Globus pallidus (tissue), 1 donor: ENCODE measurements at regions not wholly inside any gene's neighbourhood (a gene's known extent, or its start where the extent isn't known, plus 50 kb on each side); places are given as distances from the start of the nearest gene placed in this dataset.

Source experiments
- DNase-seq: peaks from one replicate; pipeline ENCODE4 v3.0.0-alpha.2; 2015; ENCODE audit warnings: low spot score

DNA sequence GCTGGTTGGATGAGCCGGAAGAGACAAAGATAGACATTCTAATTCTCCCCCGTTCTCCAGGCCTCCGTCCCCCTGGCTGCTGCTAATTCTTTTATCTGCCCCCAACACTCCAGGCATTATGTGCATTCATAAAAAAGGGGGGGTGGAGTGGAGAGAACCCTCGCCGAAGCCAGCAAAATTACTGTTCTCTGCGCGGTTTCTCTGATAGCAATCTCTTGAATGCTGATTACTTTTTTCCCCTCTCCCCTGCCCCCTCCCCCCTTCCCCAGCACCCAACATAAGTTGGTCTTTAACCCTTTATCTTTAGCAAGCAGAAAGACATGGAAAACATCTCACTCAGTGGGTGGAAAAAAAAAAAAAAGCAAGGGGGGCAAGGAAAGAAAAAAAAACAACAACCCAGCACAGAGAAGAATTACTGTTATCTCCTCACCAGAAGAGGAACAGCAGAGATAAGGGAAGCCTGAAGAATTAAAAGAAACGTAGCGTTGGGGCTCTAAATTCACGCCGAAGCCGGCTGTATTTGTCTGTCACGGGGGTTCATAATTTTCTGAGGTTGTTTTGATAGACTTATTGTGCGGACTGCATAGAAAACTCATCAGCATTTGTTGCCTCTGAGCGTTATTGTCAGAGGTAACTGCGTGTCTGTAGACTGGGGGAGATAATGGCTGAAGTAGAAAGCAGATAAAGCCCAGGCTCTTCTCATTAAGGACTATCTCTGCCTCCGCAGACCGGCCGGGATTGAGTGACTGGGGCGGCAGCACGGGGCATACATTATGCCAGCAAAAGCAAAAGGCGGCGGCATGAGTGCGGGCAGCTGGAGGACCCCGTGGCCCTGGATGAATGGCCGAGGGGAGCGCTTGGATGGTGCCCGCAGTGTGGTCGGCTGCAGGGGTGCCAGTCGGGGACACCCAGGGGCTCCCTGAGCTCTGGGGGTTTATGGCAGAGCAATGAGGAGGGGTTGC, 126.9 kb downstream of the MRM1 start:
- no peak for DNase-seq

DNA sequence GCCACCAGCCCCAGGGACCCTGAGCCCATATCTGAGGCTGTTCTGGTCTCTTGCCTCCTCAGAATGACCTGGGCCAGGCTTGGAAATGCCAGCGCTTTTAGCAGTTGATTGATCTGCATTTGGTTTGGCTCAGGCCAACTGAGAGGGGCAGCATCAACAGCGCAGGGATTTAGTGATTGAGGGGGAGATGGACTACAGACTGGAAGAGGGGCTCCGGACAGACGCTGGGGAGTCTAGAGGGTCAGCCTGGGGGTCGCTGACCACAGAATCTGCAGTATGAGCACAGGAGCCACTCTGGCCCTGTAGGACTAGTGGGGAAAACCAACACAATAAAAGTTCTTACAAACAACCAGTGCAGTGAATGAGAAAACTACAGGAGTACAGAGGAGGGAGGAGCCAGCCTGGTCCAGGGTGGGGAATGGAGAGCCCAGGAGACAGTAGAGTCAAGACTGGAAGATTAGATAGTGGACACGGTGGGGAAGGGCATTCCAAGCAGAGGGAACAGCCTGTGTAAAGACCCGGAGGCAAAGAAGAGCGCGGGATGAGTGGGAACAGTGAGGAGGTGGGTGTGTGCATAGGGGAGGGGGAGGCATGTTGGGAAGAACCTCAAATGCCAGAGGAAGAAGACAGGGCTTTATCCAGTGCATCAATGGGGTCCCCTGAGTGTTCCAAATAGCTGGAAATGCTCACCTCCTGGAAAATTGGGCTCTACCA, 128.9 kb downstream of the MRM1 start:
- no peak for DNase-seq

DNA sequence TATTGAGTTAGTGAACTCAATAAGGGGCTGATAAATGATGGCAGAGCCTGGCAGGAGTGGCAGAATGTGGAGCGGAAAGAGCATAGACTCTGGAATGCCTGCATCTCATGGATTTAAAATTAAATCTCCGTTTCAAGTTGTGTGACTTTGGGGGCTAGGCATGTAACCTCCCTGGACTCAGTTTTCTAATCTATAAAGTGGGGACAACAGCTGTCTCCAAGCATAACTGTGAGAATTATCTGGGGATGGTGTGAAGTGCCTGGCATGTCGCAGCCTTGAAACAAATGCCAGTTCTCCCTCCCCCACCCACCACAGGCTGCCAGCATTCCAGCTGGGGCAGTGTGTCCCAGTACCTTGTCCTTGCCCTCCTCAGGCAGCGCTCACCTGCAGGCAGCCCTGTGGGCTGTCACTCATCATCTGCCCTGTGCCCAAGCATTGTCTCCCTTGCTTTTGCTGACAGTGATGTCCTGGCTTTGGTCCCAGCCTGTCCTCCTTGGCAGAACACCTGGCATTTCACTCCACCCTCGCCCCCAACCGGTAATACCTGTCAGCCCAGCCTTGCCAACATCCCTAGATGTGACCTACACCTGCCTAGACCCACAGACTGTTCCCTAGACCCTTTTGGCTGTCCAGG, 129.6 kb downstream of the MRM1 start:
- no peak for DNase-seq

DNA sequence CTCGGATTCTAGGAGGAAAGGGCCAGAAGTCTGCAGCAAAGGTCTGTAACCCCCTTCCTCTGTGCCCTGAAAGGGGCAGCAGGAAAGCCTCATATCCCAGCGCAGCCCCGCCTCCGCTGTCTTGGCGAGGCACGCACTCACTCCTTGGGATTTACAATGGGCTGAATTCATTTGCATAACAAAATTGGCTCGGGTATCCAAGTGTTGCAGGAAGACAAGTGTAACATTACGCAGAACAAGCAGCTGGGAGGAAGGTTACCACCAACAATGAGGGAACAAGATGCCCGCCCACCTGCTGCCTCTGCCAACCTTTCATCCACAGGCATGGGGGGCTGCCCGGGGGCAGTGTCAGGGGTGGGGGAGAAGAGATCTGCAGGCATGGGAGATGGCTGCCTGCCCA, 130.4 kb downstream of the MRM1 start:
- no peak for DNase-seq

DNA sequence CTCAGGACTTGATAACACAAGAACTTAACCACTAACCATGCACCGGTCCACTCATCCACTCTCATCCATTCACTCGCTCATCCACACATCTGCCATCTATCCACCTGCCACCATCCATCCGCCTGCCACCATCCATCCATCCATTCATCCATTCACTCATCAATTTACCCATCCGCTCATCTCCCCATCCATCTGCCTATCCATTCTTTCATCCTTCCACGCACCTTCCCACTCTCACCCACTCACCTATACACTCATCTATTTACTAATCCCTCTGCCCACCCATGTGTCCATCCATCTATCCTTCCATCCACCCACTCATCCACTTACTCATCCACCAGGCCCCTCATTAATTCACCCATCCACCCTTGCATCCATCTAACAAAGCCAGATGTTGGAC, 131.0 kb downstream of the MRM1 start:
- DNase-seq: no peak

DNA sequence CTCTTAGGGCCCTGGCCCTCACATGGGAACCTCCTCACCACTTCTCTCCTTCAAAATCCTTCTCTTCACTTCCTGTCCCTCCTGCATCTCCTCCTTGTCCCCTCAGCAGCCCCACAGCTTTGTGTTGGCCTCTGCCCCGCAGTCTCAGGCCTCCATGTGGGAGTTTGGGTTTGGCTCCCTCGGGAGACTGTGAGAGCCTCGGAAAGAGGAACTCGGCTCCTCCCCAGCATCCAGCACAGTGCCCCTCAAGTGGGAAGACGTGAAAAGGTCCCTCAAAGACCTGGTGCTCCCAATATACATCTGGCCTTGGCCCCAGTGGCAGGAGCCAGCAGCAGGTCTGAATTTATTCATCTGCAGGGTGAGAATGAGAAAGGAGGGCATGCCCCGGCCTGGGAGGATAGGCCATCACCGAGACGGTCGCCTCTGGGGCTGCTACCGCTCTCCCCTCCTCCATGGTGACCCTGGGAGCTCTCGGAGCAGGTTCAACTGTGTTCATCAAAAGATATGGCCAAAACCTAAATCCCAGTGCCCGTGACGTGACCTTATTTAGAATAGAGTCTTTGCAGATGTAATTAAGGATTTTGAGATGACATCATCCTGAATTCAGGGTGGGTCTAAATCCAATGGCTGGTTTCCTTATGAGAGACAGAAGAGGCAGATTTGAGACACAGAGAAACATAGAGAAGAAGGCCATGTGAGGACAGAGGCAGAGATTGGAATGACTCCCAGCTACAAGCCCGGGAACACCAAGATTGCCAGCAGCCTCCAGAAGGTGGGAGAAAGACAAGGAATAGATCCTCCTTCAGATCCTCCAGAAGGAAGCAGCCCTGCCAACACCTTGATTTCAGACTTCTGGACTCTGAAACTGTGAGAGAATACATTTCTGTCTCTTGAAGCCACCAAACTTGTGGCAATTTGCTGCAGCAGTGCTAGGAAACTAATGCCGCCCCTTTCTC, 135.1 kb downstream of the MRM1 start:
- no peak for DNase-seq

DNA sequence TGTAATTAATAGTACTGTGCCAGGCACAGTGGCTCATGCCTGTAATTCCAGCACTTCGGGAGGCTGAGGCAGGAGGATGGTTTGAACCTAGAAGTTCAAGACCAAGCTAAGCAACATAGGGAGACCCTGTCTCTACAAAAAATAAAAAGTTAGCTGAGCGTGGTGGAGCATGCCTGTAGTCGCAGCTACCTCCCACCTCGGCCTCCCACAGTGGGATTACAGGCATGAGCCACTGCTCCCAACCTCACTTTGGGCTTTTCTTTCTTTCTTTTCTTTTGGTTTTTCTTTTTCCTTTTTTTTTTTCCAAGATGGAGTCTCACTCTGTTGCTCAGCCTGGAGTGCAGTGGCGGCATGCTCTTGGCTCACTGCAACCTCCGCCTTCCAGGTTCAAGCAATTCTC, 137.8 kb downstream of the MRM1 start:
- DNase-seq: no peak

DNA sequence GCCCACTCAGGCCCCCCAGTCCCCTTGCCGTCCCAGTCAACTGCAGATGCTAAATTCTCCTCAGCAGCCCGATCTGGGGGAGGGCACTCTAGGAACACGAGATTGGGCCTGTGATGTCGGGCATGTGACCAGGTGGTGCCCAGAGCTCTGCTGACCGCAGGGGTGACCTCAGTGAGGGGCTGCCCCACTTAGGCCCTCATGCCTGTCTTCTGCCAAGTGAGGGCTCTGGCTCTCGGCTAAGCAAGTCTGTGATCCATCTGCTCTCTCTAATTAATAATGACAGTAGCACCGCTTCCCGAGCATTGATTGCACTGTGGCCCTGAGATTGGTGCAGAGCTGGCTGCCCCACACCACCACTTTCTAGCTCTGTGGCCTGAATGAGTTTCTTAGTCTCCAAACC, 138.8 kb downstream of the MRM1 start:
- no peak for DNase-seq

DNA sequence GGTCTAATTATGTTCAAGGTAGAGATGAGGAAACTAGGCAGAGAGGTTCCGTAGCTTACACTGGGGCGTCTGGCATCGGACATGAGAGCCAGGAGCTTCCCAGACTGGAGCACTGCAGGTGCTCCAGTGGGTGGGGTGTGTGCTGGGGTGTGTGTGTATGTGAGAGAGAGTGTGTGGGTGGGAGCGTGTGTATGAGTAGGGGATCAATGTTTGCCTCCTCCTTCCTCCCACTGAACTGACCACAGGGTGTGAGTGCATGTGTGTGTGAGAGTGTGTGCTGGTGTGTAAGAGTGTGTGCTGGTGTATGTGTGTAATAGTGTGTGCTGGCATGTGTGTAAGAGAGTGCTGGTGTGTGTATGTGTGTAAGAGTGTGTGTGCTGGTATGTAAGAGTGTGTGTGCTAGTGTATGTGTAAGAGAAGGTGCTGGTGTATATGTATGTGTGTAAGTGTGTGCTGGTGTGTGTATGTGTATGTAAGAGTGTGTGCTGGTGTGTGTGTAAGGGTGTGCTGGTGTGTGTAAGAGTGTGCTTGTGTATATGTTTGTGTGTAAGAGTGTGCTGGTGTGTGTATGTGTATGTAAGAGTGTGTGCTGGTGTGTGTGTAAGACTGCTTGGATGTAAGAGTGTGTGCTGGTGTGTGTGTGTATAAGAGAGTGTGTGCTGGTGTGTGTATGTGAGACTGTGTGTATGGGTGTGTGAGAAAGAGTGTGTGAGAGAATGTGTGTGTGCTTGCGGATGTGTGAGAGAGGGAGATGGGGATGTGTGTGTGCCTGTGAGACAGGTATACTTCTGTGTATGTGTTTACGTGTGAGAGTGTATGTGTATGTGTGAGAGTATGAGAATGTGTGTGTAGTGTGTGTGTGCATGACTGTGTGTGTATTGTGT, 139.9 kb downstream of the MRM1 start:
- DNase-seq: no peak

DNA sequence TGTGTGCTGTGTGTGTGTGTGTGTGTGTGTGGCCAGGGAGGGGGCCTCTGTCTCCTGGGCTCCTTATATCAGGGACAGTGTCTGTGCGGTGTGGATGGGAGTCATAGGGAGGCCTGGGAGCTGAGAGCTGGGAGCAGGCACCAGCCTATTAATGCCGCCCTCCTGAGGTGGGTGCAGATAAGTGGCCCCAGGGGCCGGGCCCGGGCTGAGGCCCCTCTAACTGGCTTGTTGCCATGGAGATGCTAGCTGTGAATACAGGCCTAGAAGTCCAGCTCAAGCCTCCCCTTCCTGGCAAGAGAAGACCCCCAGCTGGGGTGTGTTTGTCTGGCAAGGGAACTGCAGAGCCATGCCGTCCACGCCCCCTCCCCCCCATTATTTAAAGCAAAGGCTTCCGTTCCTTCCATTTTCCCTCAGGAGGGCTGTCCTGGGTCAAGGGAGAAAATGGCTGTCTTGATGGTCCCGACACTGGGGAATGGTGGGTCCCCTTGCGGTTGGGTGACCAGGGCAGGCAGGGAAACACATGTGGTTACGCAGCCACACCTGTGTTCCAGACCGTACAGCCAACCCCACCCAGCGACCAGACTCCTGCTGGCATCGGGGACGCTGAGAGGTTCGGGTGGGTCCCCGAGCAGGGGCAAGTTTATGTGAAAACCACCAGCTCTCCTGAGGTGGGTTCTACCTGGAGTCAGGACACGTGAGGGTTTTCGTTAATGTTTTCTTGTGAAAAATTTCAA, 141.1 kb downstream of the MRM1 start:
- no peak for DNase-seq

DNA sequence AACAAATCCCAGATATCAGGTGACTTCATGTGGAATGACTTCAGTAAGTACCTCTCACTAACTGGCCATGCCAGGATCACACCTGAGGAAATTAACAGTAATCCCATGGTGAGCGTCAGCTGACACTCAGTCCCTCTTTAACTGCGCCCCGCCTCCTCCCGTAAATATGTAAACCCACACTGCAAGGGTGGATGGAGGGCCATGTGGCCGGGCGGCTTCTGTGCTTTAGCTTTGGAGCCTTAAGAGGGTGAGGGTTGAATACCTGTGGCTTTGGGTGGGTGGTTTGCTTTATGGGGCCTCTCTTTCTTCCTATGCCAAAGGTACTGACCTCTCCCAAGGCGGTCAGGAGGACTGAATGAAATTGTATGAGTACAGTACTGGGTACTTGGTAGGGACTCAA, 141.7 kb downstream of the MRM1 start:
- DNase-seq: no peak

DNA sequence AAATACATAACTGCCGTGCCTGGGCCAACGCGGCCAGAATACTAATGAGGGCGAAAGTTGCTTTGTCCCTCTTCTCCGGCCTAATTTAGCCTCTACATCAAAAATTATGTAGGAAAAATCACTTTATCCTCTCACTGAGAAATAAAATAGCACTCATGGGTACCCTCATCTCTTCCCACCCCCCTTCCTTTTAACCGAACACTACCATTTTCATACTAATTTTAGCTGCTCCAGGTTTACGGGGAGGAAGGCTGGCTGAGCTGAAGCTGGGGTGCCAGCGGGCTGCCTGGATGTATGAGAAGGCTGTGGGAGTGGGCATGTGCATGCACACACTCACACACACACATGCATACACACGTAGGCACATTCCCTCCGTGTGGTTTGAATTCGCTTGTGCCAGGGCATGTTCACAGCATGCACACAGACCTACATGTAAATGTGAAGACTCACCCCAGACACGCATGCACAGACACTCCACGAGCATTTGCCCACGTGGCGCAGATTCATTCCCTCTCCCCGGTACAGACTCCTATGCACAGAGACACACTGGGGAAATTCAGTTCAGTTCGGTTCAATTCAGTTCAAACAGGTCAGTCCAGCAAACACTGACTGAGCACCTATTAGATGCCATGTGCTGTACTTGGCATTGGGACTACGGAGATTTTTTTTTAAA, 145.1 kb downstream of the MRM1 start:
- no peak for DNase-seq

DNA sequence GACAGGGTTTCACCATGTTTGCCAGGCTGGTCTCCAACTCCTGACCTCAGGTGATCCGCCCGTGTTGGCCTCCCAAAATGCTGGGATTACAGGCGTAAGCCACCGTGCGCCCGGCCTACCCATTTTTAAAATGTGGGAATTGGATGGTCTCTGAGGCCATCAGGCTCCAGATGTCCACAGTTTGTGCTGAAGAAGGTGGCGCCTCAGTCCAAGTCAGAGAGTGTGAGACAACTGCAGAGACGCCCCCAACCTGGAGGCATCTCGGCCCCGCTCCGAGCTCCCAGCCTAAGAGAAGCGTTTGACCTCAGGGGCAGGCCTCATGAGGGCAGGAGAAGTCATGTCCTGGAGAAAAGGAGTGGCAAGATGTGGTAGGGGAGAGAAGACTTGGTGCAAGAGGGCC, 146.5 kb downstream of the MRM1 start:
- no peak for DNase-seq

DNA sequence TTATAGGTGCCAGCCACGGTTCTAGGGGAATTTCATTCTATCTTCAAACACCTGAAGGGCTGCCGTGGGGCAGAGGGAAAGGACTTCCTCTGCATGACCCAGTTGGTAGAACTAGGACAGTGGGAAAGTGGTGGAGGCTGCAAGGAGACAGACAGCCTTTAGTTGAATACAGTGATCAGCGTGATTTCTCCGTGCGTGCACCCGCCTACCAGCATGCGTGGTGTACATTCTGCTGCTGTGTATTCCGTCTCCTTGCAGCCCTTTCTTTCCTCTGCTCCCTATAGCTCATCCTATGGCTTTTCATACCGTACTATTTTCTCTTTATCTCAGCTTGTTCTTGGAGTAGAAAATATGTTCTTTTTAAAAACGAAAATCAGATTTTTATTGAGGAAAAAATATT, 146.9 kb downstream of the MRM1 start:
- DNase-seq: no peak

DNA sequence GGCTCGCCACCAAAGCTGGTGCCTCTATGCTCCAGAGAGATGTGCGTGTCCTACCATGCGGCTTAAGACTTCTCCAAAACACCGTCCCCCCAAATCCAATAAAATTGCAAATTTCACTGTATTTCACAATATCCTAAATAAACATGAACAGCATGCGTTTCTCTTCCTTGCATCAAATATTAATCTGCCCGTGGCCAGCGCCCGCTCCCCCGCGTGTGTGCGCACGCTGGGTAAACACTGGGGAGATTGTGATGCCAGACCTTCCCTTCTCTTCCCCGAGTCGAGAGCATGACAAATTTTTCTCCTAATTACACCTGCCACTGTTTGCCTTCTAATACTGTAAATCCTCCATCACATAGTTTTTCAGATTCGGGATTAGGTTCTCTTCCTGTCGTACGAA, 148.1 kb downstream of the MRM1 start:
- no peak for DNase-seq

DNA sequence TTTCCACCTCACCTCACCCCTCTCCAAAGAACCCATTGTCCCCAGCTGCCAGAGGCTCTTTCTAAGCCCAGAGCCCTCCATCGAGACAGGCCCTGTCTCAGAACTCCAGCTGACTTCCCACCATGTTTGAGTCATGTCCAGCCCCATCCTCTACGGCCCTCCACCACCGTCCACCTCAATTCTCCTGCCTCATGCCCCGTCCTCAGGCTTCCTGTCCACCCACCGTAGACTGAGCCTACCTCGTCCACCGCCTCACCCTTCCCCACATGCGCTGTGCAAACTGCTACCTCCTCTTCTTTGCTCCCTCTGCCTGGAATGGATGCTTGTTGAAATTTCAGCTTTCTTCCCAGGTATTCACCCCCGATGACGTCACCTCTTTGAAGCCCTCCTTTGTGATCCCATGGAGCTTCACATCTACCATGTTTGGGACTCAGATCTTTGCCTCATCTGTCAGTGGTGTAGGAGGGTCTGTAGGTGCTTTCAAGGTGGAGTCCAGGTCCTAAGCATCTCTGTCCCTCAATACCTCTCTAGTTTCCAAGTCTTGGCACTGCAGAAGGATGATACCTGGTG, 149.0 kb downstream of the MRM1 start:
- DNase-seq: no peak

DNA sequence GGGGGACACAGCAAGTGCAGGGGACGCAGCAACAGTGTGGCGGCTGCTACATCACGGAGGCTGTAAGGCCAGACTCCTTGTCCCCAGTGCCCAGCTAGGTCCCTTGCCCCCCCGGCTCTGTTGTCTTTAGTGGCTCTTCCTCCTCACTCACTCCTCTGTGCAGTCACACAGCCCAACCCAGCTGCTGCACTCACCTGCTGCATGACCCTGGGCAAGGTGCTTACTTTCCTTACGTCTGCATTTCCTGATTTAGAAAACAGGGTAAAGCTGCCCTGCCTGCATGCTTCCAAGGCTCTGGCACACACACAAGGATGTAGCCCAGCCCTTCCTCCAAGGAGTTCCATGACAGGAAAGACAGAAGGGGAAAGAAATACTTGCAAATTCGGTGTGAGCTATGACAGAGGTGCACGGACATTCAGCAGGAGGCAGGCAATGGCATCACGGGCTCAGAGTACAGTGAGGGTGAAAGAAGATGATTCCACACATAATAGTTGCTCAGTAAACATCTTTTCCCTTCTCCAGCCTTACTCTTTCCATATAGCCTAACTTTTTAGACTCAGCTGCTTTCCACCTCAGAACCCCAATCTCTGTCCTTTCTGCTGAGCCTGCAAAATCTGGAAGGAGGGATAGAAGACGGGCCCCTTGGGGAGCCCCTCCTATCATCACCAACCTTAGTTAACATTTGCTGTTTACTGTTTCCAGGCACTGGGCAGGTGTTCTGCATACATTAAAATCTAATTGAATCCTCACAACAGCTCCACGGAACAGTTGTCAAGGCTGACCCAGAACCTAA, 150.9 kb downstream of the MRM1 start:
- DNase-seq: no peak

DNA sequence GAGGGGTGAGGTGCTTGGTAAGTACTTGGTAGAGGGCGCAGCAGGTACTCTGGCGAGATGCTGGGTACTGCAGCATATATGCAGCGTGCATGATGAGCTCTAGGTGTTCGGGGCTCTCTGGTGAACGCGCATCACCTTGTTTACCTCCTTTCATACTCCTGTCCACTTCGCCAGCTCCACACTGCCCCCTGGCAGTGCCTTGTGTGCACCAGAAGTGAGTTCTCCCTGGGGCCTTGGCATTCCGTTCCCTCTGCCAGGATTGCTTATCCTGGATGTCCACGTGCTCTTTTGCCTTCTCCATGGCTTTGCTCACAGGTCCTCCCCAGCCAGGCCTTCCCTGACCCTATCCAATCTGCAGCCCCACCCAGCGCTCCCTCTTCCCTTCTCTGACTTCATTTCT, 154.2 kb downstream of the MRM1 start:
- DNase-seq: no peak
